ENCODE measurements at regions not wholly inside any gene's neighbourhood (a gene's known extent, or its start where the extent isn't known, plus 50 kb on each side); places are given as distances from the start of the nearest gene placed in this dataset.
A peak's percentile ranks its signal among the peaks of the same experiment; 100 is the strongest.
"Not testable (repeated sequence)": the region's sequence is repeated elsewhere in the genome, so short reads cannot be mapped to it uniquely, and the experiment has no call there.

DNA sequence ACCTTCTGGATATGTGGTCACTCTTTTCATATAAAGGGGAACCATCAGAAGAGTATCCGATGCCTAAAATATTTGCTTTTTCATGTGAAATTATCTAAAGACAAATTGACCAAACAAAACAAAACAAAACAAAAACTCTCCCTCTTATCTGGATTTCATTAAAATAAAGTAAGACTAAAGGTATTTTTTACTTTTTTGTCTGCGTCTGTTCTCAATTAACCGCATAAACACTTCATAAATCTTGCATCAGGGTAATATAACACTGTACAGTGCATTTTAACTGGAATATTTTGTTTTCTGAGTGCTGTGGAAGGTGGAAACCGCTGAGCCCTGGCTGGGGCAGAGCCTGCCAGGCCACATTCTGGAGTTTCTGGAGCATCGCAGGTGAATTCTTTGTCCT lies 234.1 kb upstream of the ZFP64 start:
- Histone ChIP-seq H3K27me3 (no peaks in the 10 kb centered on the region), H3K4me3 (no peak overlapping the region), H3K36me3 (no peaks in the 10 kb centered on the region), H3K4me1 (ENCODE audit: low read depth) (no peaks in the 10 kb centered on the region), H3K27ac (no peak overlapping the region), H3K9me3 (ENCODE audit: low read depth) (no peaks in the 10 kb centered on the region)
- TF ChIP-seq, protein P1, sequence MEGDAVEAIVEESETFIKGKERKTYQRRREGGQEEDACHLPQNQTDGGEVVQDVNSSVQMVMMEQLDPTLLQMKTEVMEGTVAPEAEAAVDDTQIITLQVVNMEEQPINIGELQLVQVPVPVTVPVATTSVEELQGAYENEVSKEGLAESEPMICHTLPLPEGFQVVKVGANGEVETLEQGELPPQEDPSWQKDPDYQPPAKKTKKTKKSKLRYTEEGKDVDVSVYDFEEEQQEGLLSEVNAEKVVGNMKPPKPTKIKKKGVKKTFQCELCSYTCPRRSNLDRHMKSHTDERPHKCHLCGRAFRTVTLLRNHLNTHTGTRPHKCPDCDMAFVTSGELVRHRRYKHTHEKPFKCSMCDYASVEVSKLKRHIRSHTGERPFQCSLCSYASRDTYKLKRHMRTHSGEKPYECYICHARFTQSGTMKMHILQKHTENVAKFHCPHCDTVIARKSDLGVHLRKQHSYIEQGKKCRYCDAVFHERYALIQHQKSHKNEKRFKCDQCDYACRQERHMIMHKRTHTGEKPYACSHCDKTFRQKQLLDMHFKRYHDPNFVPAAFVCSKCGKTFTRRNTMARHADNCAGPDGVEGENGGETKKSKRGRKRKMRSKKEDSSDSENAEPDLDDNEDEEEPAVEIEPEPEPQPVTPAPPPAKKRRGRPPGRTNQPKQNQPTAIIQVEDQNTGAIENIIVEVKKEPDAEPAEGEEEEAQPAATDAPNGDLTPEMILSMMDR (IDR thresholded peaks at IDR 0.05; ENCODE audit: low read depth, low read length) = no peak
- DNase-seq (ENCODE audit: low read depth in 1 of 2, low spot score in 1 of 2) = no peak

DNA sequence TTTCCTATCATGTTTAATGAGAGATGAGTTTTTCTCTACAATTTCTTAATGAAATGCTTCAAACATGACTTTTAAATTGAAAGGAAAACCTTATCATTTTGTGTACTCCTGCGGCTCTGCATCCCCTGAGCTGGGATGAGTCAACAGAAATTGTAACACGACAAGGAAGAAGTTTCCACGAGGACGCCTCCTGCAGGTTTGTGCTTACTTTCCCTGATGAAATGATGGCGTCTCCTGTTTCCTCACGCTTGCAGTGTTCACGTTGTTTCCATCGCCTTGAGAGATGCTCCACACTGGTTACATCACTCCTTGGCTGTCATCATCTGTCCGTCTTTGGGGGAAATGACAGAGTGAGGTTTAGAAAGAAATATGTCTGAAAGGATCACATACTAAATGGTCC lies 233.7 kb upstream of the ZFP64 start:
- TF ChIP-seq, protein P1 (IDR thresholded peaks at IDR 0.05; ENCODE audit: low read depth, low read length) = peak; percentile 21
- H3K27ac ChIP-seq = no peak overlapping the region
- no peaks in the 10 kb centered on the region for H3K27me3 ChIP-seq
- H3K4me1 ChIP-seq (ENCODE audit: low read depth) = no peaks in the 10 kb centered on the region
- no peak overlapping the region for H3K4me3 ChIP-seq
- DNase-seq (ENCODE audit: low read depth in 1 of 2, low spot score in 1 of 2) = peak in 1 of 2 donors; percentile 50
- H3K9me3 ChIP-seq (ENCODE audit: low read depth) = no peaks in the 10 kb centered on the region
- H3K36me3 ChIP-seq = no peaks in the 10 kb centered on the region

DNA sequence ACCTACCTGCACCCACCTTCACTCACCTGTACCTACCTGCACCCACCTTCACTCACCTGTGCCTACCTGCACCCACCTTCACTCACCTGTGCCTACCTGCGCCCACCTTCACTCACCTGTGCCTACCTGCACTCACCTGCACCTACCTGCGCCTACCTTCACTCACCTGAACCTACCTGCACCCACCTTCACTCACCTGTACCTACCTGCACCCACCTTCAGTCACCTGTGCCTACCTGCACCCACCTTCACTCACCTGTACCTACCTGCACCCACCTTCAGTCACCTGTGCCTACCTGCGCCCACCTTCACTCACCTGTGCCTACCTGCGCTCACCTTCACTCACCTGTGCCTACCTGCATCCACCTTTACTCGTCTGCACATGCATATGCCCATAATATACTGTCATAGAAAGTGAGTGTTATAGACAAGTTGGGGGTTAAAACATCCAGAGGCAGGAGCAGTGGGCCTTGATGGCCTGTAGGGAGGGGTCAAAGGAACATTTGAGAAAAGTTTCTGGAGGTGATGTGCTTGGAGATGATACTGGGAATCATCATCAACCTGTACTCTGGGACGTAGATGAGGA lies 232.9 kb upstream of the ZFP64 start:
- not testable (repeated sequence) for H3K9me3 ChIP-seq (ENCODE audit: low read depth); H3K4me3 ChIP-seq; H3K36me3 ChIP-seq; H3K27me3 ChIP-seq; H3K27ac ChIP-seq; H3K4me1 ChIP-seq (ENCODE audit: low read depth)
- peak in 1 of 2 donors; percentile 9 for DNase-seq (ENCODE audit: low read depth in 1 of 2, low spot score in 1 of 2)

DNA sequence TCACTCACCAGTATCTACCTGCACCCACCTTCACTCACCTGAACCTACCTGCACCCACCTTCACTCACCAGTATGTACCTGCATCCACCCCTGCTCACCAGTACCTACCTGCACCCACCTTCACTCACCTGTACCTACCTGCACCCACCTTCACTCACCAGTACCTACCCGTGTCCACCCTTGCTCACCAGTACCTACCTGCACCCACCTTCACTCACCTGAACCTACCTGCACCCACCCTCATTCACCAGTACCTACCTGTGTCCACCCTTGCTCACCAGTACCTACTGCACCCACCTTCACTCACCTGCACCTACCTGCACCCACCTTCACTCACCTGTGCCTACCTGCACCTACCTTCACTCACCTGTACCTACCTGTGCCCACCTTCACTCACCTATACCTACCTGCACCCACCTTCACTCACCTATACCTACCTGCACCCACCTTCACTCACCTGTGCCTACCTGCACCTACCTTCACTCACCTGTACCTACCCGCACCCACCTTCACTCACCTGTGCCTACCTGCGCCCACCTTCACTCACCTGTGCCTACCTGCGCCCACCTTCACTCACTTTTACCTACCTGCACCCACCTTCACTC lies 232.1 kb upstream of the ZFP64 start:
- H3K4me3 ChIP-seq; H3K27me3 ChIP-seq; H3K36me3 ChIP-seq; H3K9me3 ChIP-seq (ENCODE audit: low read depth); H3K4me1 ChIP-seq (ENCODE audit: low read depth); H3K27ac ChIP-seq: not testable (repeated sequence)
- peak in 1 of 2 donors; percentile 15 for DNase-seq (ENCODE audit: low read depth in 1 of 2, low spot score in 1 of 2)

DNA sequence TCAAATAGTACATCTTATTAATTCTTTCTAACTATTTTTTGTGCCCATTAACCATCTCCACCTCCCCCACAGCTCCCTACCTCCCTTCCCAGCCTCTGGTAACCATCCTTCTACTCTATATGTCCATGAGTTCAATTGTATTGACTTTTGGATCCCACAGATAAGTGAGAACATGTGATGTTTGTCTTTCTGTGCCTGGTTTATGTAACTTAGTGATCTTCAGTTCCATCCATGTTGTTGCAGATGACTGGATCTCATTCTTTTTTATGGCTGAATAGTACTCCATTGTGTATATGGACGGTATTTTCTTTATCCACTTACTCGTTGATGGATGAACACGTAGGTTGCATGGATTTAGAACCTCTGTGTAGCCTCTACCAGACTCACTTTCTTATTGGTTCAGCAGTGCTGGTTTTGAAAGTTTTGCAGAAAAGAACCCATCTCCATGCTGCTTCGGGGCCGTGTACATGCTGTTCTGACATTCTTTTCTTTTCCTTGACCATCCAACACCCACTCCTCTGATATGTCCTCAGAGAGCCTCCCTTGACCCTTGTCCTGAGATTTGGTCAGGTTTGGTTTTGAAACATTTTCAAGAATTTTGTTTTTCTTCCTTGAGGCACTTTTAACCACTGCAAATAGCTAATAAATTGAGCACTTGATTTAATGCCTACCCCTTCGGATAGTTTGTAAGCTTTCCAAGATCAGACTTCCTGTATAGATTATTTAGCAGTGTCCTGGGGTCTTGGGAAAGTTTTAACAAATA lies 231.2 kb upstream of the ZFP64 start:
- Histone ChIP-seq H3K4me3 (no peak overlapping the region), H3K4me1 (ENCODE audit: low read depth) (no peaks in the 10 kb centered on the region), H3K9me3 (ENCODE audit: low read depth) (no peaks in the 10 kb centered on the region), H3K27me3 (no peaks in the 10 kb centered on the region), H3K36me3 (no peaks in the 10 kb centered on the region), H3K27ac (no peak overlapping the region)
- TF ChIP-seq, protein P1 (IDR thresholded peaks at IDR 0.05; ENCODE audit: low read depth, low read length) = no peak
- peak in 1 of 2 donors; percentile 33 for DNase-seq (ENCODE audit: low read depth in 1 of 2, low spot score in 1 of 2)

DNA sequence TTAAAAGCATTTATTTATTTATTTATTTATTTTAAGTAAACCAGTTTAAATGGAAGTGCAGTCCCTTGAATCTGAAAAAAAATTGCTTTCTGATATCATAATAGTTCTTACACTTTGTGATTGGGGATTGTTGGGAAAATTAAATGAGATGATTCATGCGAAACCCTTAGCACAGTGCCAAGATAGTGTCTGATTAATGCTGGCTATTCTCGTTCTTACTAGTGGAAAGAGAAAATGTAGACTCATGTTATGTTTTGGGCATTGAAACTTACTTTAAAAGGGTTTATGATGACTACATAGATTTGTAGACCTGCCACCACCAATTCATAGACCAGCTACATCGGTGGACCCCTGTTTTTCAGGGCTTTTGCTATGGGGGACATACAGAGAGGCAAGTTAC lies 229.2 kb upstream of the ZFP64 start:
- no peak overlapping the region for H3K4me3 ChIP-seq
- H3K9me3 ChIP-seq (ENCODE audit: low read depth) = no peaks in the 10 kb centered on the region
- H3K4me1 ChIP-seq (ENCODE audit: low read depth) = no peaks in the 10 kb centered on the region
- DNase-seq (ENCODE audit: low read depth in 1 of 2, low spot score in 1 of 2) = peak in 1 of 2 donors; percentile 25
- no peaks in the 10 kb centered on the region for H3K36me3 ChIP-seq
- no peaks in the 10 kb centered on the region for H3K27me3 ChIP-seq
- TF ChIP-seq, protein P1 (IDR thresholded peaks at IDR 0.05; ENCODE audit: low read depth, low read length) = no peak
- H3K27ac ChIP-seq = no peak overlapping the region

Measured in cardiac muscle cell (in vitro differentiated cells and primary cell).